Body of pancreas (tissue), 4 donors: ENCODE measurements at regions not wholly inside any gene's neighbourhood (a gene's known extent, or its start where the extent isn't known, plus 50 kb on each side); places are given as distances from the start of the nearest gene placed in this dataset.

Experiments used
- POLR2A ChIP-seq, 3 donors: fragments of 450-650 bp; IDR thresholded peaks; one replicate each; pipeline ENCODE4 v1.6.1; 2016; ENCODE audit warnings: antibody characterized with exemption in 3 of 3, mild to moderate bottlenecking in 2 of 3
- TF ChIP-seq, protein P1 (sequence below), 7 experiments: fragments of 450-650 bp in 4 of 7; fragments of 200-600 bp in 3 of 7; sonication (generic) in 3 of 7; IDR thresholded peaks; one replicate each; pipeline ENCODE4 v1.5.1; 2016 to 2019; ENCODE audit warnings: antibody characterized with exemption in 7 of 7

DNA sequence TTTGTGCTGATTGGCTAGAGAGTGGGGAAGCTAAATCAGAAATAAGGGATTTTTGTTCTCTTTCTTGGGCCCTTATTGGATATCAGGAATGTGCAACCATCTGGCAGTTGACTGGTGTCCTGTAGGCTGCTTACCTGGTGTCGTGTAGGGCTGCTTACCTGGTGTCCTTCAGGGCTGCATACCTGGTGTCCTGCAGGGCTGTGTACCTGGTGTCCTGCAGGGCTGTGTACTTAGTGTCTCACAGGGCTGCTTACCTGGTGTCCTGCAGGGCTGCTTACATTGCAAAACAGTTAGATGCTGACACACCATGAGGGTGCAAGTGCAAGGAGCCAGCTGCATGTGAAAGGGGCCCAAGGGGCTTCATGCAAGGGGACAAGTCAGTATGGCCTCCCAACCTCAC, 249.3 kb downstream of the ICE1 start:
- TF ChIP-seq, protein P1, sequence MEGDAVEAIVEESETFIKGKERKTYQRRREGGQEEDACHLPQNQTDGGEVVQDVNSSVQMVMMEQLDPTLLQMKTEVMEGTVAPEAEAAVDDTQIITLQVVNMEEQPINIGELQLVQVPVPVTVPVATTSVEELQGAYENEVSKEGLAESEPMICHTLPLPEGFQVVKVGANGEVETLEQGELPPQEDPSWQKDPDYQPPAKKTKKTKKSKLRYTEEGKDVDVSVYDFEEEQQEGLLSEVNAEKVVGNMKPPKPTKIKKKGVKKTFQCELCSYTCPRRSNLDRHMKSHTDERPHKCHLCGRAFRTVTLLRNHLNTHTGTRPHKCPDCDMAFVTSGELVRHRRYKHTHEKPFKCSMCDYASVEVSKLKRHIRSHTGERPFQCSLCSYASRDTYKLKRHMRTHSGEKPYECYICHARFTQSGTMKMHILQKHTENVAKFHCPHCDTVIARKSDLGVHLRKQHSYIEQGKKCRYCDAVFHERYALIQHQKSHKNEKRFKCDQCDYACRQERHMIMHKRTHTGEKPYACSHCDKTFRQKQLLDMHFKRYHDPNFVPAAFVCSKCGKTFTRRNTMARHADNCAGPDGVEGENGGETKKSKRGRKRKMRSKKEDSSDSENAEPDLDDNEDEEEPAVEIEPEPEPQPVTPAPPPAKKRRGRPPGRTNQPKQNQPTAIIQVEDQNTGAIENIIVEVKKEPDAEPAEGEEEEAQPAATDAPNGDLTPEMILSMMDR (IDR thresholded peaks at IDR 0.05): no peak
- TF ChIP-seq POLR2A (IDR thresholded peaks at IDR 0.05): no peak
